GM12865 (cell line): ENCODE measurements at regions not wholly inside any gene's neighbourhood (a gene's known extent, or its start where the extent isn't known, plus 50 kb on each side); places are given as distances from the start of the nearest gene placed in this dataset.

Experiments
- DNase-seq: peaks from one replicate; pipeline ENCODE4 v3.0.0; 2010; ENCODE audit warnings: low read depth
- H3K4me3 ChIP-seq: 2 replicates; pipeline ENCODE4 v1.5.1; 2011; ENCODE audit warnings: mild to moderate bottlenecking, low read depth, low read length, control low read depth
- TF ChIP-seq, protein P1 (sequence below): IDR thresholded peaks from 2 replicates; pipeline ENCODE4 v1.5.1; 2011; ENCODE audit warnings: low read length, control low read depth, low read depth, inconsistent platforms; ENCODE audit not compliant: insufficient read depth; ENCODE audit errors: missing control alignments

DNA sequence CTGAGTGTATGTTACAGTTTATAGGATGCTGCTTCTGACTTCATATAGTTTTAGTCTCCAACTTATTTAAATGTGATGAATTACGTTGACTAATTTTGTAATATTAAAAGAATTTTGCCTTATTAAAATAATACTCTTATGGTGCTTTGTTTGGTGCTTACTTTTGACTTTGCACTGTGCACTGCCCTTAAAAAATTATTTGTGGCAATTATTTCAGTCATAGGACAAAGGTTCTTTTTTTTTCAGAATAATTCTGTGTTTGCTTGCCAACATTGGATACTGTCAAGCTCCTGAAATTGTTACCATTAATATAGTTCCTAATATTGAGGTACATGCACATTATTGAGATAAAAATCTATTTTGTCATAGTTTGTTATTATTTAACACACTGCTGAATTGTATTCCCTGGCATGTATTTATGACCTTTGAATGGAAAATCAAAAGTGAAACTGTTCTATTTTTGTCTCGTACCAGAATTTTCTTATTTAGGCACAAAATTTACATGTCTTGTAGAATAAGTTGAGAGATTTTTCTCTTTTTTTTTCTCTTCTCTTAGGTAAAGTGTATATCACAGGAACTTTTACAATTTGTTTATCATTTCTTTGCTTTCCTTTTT, 572.8 kb upstream of the KLHL29 start:
- H3K4me3 ChIP-seq = no peak overlapping the region
- TF ChIP-seq, protein P1, sequence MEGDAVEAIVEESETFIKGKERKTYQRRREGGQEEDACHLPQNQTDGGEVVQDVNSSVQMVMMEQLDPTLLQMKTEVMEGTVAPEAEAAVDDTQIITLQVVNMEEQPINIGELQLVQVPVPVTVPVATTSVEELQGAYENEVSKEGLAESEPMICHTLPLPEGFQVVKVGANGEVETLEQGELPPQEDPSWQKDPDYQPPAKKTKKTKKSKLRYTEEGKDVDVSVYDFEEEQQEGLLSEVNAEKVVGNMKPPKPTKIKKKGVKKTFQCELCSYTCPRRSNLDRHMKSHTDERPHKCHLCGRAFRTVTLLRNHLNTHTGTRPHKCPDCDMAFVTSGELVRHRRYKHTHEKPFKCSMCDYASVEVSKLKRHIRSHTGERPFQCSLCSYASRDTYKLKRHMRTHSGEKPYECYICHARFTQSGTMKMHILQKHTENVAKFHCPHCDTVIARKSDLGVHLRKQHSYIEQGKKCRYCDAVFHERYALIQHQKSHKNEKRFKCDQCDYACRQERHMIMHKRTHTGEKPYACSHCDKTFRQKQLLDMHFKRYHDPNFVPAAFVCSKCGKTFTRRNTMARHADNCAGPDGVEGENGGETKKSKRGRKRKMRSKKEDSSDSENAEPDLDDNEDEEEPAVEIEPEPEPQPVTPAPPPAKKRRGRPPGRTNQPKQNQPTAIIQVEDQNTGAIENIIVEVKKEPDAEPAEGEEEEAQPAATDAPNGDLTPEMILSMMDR = no peak
- DNase-seq = no peak

DNA sequence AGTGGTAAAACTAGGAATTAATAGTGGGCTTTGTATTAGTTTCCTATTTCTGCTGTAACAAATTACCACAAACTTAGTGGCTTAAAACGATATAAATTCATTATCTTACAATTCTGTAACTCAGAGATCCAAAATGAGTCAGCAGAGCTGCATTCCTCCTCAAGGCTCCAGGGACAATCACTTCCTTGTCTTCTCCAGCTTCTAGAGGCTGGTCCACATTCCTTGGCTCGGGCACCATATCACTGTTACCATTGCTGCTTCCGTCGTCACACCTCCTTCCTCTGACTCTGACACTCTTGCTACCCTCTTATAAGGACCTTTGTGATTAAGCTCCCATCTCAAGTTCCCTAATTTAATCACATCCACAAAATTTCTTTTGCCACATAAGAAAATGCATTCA, 567.8 kb upstream of the KLHL29 start:
- TF ChIP-seq, protein P1 = no peak
- H3K4me3 ChIP-seq = no peak overlapping the region
- DNase-seq = no peak

DNA sequence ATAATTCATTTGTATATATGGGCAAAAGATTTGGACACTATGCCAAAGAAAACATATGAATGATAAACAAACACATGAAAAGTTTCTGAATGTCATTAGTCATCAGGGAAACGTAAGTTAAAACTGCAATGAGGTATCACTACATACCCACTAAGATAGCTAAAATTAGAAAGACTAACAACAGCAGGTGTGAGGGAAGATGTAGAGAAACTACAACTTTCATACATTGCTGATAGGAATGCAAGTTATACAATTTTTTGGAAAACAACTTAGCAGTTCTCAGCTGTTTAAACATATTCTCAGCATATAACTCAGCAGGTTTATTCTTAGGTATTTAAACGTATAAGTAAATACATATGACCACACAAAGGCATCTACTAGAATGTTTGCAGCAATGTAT, 563.5 kb upstream of the KLHL29 start:
- no peak for DNase-seq
- TF ChIP-seq, protein P1 = no peak
- no peak overlapping the region for H3K4me3 ChIP-seq

DNA sequence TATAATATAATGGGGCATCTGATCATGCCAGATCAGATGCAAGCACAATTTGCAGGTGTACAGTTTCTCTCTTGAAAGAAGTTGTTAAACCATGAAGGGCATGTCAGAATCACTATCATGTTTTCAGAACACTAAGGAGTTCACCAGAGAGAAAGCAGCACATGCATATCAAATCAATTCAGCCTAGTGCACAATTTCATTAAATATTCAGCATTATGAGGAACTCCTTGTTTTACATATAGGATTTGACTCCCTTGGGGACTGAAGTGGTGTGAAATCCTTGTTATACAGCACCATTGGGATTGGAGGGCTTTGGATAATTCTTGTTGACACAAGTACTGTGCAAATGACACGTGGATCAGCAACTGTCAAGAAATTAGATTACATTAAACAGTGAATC, 562.1 kb upstream of the KLHL29 start:
- no peak for DNase-seq
- TF ChIP-seq, protein P1 = no peak
- no peak overlapping the region for H3K4me3 ChIP-seq

DNA sequence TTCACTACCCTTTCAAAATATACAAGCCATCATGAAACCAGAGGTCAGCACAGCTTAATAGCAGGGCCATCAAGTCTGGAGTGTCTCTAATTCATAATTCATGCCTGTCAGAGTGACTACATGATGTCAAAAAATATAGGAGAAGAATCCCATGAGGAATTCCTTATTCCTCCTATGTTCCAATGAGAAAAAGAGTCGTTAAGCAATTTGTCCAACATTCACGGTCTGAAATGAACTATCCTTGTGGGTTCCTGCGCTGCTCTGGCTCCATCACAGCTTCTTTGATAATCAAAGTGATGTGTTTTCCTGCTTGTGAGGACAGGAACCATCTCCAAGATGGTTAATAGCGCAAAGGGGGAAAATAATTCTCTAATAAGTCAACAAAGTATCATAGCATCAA, 560.4 kb upstream of the KLHL29 start:
- no peak overlapping the region for H3K4me3 ChIP-seq
- TF ChIP-seq, protein P1 = no peak
- no peak for DNase-seq

DNA sequence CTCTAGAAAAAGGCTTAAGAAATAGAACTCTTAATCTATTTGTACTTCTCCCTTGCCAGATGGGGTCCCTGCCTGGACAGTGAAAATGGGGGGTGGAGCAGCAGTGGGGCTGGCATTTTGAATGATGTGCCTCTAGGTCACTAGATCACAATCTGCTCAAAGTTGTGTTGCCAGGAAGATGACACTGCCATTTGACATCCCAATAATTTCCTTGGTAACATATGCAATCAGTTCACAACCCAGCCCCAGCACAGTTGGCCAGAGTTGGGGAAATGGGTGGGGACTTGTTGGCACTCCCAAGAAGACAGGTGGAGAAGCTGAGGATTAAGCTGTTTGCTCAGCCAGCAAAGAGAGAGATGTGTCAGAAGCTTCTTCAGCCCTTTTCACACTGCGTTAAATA, 558.3 kb upstream of the KLHL29 start:
- DNase-seq = no peak
- TF ChIP-seq, protein P1 = no peak
- H3K4me3 ChIP-seq = no peak overlapping the region

DNA sequence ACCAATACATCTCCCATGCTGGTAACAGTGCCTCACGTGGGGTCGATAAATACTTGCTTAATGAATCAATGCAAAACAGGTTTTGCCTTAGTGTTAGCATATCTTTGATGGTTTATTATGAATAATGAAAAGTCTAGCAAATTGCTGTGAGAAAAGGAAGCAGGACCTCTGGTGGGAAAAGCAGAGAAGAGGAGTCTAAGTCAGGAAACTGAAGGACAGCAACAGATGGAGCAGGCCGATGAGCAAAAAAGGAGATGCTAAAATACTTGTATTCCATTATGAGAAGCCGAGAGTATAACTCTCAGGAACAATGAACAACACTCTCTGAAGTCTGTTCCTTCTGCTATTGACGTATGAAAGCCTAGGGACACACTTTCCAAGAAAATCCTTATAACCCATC, 555.2 kb upstream of the KLHL29 start:
- no peak for DNase-seq
- no peak overlapping the region for H3K4me3 ChIP-seq
- TF ChIP-seq, protein P1 = no peak
